HUES6 (cell line): ENCODE measurements at regions not wholly inside any gene's neighbourhood (a gene's known extent, or its start where the extent isn't known, plus 50 kb on each side); places are given as distances from the start of the nearest gene placed in this dataset.

Experiments used
- H3K27ac ChIP-seq: 2 replicates; pipeline ENCODE4 v1.7.0; 2013; ENCODE audit warnings: low read depth, mild to moderate bottlenecking, low read length, inconsistent platforms
- H3K27me3 ChIP-seq: 2 replicates; pipeline ENCODE4 v1.6.1; 2013; ENCODE audit warnings: low read length; ENCODE audit not compliant: control insufficient read depth, insufficient read depth
- H3K36me3 ChIP-seq: 2 replicates; pipeline ENCODE4 v1.6.1; 2013; ENCODE audit warnings: low read length; ENCODE audit not compliant: control insufficient read depth, insufficient read depth
- H3K4me1 ChIP-seq: 2 replicates; pipeline ENCODE4 v1.6.1; 2013; ENCODE audit warnings: low read length; ENCODE audit not compliant: control insufficient read depth, insufficient read depth
- H3K4me3 ChIP-seq: 2 replicates; pipeline ENCODE4 v1.5.1; 2013; ENCODE audit warnings: low read depth, low read length
- H3K9ac ChIP-seq: one replicate; pipeline ENCODE4 v1.6.1; 2013; ENCODE audit warnings: mild to moderate bottlenecking, low read length
- H3K9me3 ChIP-seq: 2 replicates; pipeline ENCODE4 v1.6.1; 2013; ENCODE audit warnings: low read depth, low read length; ENCODE audit not compliant: control insufficient read depth, insufficient read depth

- Histone ChIP-seq H3K4me1 (no peaks in the 10 kb centered on the region), H3K27me3 (no peaks in the 10 kb centered on the region), H3K4me3 (no peak overlapping the region), H3K27ac (no peak overlapping the region), H3K9ac (no peak overlapping the region), H3K9me3 (no peaks in the 10 kb centered on the region), H3K36me3 (no peaks in the 10 kb centered on the region)
Measured at GRCh38 chr11:39220501-39221230, 2238.8 kb downstream of the LRRC4C start.

GRCh38 chr11:39220069-39220468, 2239.4 kb downstream of the LRRC4C start:
- Histone ChIP-seq H3K36me3 (no peaks in the 10 kb centered on the region), H3K4me3 (no peak overlapping the region), H3K27me3 (no peaks in the 10 kb centered on the region), H3K9ac (no peak overlapping the region), H3K9me3 (no peaks in the 10 kb centered on the region), H3K4me1 (no peaks in the 10 kb centered on the region), H3K27ac (no peak overlapping the region)

GRCh38 chr11:39209981-39210380, 2249.5 kb downstream of the LRRC4C start:
- H3K9ac ChIP-seq = no peak overlapping the region
- H3K9me3 ChIP-seq = no peaks in the 10 kb centered on the region
- H3K27ac ChIP-seq = no peak overlapping the region

GRCh38 chr11:39205236-39205995, 2254.0 kb downstream of the LRRC4C start:
- Histone ChIP-seq H3K27ac (no peak overlapping the region), H3K36me3 (no peaks in the 10 kb centered on the region), H3K27me3 (no peaks in the 10 kb centered on the region), H3K9ac (no peak overlapping the region), H3K4me1 (no peaks in the 10 kb centered on the region), H3K4me3 (no peak overlapping the region), H3K9me3 (no peaks in the 10 kb centered on the region)

More at GRCh38 chr11:39209981-39210380, 2249.5 kb downstream of the LRRC4C start:
- no peak overlapping the region for H3K4me3 ChIP-seq
- H3K4me1 ChIP-seq = no peaks in the 10 kb centered on the region
- H3K27me3 ChIP-seq = no peaks in the 10 kb centered on the region
- no peaks in the 10 kb centered on the region for H3K36me3 ChIP-seq

GRCh38 chr11:39192671-39193070, 2266.8 kb downstream of the LRRC4C start:
- H3K27ac ChIP-seq = no peak overlapping the region
- no peak overlapping the region for H3K4me3 ChIP-seq
- H3K27me3 ChIP-seq = no peaks in the 10 kb centered on the region
- peaks cover 5% of the 10 kb centered on the region; the same call in 1 of the 2 replicates for H3K4me1 ChIP-seq
- H3K9me3 ChIP-seq = no peaks in the 10 kb centered on the region
- no peak overlapping the region for H3K9ac ChIP-seq
- no peaks in the 10 kb centered on the region for H3K36me3 ChIP-seq

- Histone ChIP-seq H3K4me1 (peaks cover 5% of the 10 kb centered on the region; the same call in 1 of the 2 replicates), H3K27me3 (no peaks in the 10 kb centered on the region), H3K27ac (no peak overlapping the region), H3K36me3 (no peaks in the 10 kb centered on the region), H3K9ac (no peak overlapping the region), H3K4me3 (no peak overlapping the region), H3K9me3 (no peaks in the 10 kb centered on the region)
Measured at GRCh38 chr11:39190751-39191150, 2268.7 kb downstream of the LRRC4C start.

GRCh38 chr11:39177678-39178077, 2281.8 kb downstream of the LRRC4C start:
- Histone ChIP-seq H3K9me3 (no peaks in the 10 kb centered on the region), H3K27me3 (no peaks in the 10 kb centered on the region), H3K27ac (no peak overlapping the region), H3K36me3 (no peaks in the 10 kb centered on the region), H3K4me3 (no peak overlapping the region), H3K4me1 (peaks cover 10% of the 10 kb centered on the region; the same call in 1 of the 2 replicates), H3K9ac (no peak overlapping the region)

- Histone ChIP-seq H3K27ac (no peak overlapping the region), H3K9ac (no peak overlapping the region), H3K9me3 (no peaks in the 10 kb centered on the region), H3K27me3 (no peaks in the 10 kb centered on the region), H3K4me3 (no peak overlapping the region), H3K36me3 (no peaks in the 10 kb centered on the region), H3K4me1 (no peaks in the 10 kb centered on the region)
Measured at GRCh38 chr11:39174965-39175364, 2284.5 kb downstream of the LRRC4C start.

- H3K27ac ChIP-seq = no peak overlapping the region
- no peaks in the 10 kb centered on the region for H3K27me3 ChIP-seq
- H3K4me3 ChIP-seq = no peak overlapping the region
- H3K36me3 ChIP-seq = no peaks in the 10 kb centered on the region
- H3K4me1 ChIP-seq = no peaks in the 10 kb centered on the region
- no peaks in the 10 kb centered on the region for H3K9me3 ChIP-seq
- H3K9ac ChIP-seq = no peak overlapping the region
Measured at GRCh38 chr11:39174196-39174595, 2285.3 kb downstream of the LRRC4C start.

- Histone ChIP-seq H3K36me3 (no peaks in the 10 kb centered on the region), H3K27ac (no peak overlapping the region), H3K27me3 (no peaks in the 10 kb centered on the region), H3K4me3 (no peak overlapping the region), H3K9ac (no peak overlapping the region), H3K9me3 (no peaks in the 10 kb centered on the region), H3K4me1 (no peaks in the 10 kb centered on the region)
Measured at GRCh38 chr11:39165021-39165420, 2294.4 kb downstream of the LRRC4C start.

GRCh38 chr11:39149214-39149613, 2310.2 kb downstream of the LRRC4C start:
- H3K27ac ChIP-seq = no peak overlapping the region
- no peak overlapping the region for H3K4me3 ChIP-seq
- no peak overlapping the region for H3K9ac ChIP-seq
- no peaks in the 10 kb centered on the region for H3K36me3 ChIP-seq
- no peaks in the 10 kb centered on the region for H3K9me3 ChIP-seq
- no peaks in the 10 kb centered on the region for H3K27me3 ChIP-seq
- H3K4me1 ChIP-seq = no peaks in the 10 kb centered on the region
